ENCODE measurements at regions not wholly inside any gene's neighbourhood (a gene's known extent, or its start where the extent isn't known, plus 50 kb on each side); places are given as distances from the start of the nearest gene placed in this dataset.

DNA sequence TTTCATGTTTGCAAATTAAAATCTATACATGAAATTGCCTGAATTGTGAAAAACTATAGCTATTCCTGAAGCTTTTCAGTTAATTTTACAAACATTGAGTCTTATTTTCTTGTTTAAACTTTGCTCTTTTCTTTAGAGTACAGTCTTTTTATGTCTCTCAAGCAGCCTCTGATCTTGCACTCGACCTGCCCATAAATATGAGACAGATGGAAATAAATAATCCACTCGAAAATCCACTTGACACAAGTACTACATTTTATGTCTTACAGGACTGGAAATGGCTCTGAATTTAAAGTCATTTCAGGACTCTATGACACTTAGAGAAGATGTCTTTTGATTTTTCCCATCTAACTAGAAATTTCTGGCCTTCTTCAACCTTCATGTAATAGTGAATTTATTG, 283.8 kb downstream of the USP25 start:
- DNase-seq (ENCODE audit: low read depth), result no peak

DNA sequence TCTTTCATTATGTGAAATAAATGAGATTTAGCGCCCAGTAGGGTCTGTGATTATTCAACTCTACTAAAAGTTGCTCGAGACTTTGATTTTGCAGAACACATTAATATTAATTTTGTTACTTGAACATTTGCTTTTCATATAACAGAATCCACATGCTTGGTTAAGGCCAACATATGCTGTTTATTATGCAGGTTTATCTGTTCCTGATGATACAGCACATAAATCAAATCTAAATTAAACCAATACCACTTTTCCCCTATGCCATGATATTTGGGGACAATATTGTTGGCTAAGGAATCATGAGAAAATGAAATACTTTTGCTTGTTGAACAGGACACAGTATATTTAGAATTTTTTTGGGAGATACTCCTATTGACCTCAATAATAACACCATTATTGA, 291.1 kb downstream of the USP25 start:
- DNase-seq (ENCODE audit: low read depth), result no peak

DNA sequence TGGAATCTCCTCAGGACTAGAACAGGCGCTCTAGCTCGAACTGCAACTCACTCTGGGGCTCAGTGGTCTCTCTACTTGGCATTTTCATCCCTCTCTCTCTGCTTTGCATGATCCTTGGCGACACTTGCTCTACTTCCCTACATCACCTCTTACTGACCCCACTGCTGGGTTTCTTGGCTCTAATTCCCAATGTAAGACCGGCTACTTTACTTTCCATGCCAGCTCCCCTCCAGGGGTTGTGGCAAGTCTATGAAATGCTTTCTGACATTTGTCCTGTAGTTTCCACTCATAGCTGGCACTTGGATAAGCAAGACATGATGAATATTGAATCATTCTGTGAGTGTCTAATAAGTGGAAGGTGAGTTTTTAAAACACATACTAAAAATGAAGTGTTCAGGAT, 292.3 kb downstream of the USP25 start:
- DNase-seq (ENCODE audit: low read depth), result no peak

DNA sequence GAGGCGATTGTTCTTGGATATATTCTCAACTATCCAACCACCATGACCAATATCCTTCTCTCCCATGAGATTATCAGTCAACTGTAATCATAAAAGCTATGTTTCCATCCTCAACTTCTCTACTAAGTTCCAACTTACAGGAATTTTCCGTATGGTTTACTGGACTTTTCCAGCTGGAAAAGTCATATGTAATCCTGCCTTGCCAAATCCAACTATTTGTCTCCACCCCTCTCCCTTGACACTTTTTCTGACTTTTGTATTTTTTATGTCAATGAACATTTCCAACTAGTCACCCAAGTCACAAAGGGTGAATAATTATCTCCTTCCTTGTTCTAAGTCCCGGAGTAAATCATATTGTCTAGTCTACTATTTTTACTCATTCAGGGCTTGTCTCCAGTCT, 293.1 kb downstream of the USP25 start:
- no peak for DNase-seq (ENCODE audit: low read depth)

- no peak for DNase-seq (ENCODE audit: low read depth)
Measured at GRCh38 chr21:16028142-16028541, 298.4 kb downstream of the USP25 start.

DNA sequence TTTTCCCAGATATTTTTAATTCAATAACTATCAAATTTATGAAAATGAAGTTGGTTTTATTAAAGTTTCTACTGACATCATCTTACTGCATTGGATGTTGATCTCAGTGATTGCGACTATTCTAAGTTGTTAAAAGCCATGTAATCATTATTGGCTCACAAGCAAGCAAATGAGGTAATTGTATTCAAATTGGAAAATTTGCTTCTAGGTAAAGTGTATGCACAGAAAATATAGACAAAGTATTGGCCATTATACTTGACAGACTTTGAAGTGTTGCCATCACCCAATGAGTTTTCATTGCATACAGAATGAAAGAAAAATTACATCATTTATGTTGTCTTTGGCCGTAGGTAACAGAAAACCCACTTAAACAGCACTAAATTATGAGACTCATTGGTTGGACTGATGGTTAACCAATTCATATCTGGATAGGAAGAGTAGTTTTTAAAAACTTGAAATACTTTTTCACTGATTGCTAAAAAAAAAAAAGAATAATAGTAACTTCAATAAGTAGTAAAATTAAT, 299.2 kb downstream of the USP25 start:
- DNase-seq (ENCODE audit: low read depth), result no peak

DNA sequence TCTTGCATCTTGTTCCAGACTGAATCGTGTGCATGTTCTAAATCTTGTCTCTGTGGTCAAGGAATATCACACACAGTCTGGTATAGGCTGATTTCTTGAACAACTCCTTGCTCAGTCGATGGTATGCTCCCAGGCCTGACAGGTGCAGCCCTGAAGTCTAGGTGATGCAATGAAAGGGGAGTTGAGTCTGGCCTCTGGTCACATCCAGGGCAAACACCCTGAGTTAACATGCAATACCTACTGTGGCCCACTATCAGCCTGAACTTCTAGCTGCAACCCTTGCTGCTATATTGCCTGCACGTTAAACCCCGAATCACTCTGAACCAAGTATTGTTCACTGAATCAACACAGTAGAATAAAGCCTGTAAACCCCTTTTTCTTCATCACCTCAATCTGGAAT, 303.4 kb downstream of the USP25 start:
- DNase-seq (ENCODE audit: low read depth), result no peak

DNA sequence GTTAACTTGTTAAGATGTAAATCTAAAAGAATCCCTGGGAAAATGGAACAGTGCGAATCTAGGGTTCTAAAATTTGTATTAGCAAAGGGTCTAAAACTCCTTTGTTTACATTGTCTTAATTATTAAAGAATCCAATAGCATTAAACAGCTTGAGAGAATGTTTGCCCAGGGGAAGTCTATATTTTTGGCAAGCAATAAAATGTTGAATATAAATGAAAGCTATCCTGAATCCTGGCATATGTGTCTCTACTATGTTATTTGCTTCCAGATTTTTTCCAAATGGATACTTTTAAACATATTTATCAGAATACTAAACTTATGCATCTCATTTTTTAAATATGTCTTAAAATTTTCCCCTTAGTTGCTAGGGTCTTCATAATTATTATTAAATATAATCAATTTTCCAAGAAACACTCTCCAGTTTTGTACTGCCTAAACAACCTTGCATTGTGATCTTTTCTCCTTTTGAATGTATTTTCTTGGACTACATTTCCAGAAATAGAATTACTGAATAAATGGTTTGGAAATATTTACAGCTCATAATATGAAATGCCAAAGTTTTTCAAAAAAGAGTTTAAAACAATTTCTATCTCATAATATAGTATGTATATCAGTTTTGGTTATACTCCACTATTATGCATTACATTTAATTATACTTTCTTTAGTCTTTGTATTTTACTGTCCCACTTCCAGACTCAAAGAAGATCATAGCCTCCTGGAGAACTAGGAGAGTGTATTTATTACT, 304.8 kb downstream of the USP25 start:
- no peak for DNase-seq (ENCODE audit: low read depth)

DNA sequence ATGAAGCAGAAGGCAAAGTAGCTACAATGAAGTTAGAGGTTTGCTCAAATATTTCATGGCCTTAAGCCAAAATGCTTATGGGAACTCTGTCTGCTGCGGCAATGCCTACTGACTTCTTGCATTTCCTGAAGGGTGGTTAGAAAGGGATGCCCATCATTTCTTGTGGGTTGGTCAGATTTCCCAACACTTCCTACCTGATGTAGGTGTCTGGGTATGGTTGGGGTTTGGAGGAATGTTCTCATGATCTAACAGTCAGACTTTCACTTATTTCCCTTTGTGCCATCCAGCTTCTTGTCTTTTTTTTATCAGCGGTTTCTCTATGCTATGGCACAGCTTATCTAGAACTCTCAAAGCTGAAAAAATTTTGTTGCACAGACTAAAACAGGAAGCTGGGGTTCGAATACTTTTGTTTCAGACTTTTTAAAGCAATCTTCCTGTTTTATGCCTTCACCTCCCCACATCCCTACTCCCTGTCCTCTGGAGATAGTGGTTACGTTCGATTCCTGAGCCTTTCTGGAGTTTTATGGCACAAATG, 307.7 kb downstream of the USP25 start:
- DNase-seq (ENCODE audit: low read depth), result no peak

GRCh38 chr21:16040601-16041000, 310.8 kb downstream of the USP25 start:
- DNase-seq (ENCODE audit: low read depth), result peak; percentile 45

DNA sequence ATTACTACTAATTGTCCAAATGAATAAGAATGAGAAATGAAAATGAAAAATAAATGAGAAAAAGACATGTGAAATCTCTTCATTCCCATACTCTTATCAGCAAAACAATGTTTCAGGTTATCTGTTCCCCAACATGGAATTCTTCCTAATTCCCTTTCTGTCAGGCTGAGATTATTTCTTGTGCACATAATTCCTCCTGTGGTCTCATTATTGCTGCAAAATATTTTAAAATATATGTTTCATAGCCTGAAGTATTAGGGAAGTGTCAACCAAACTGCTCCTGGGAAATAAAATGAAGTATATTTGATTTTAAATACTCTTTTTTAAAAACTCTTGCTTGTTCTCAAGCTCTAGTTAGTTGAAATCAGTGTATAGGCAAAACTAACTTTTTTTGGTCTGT, 314.9 kb downstream of the USP25 start:
- no peak for DNase-seq (ENCODE audit: low read depth)

GRCh38 chr21:16046656-16047330, 317.0 kb downstream of the USP25 start:
- DNase-seq (ENCODE audit: low read depth), result peak; percentile 39

DNA sequence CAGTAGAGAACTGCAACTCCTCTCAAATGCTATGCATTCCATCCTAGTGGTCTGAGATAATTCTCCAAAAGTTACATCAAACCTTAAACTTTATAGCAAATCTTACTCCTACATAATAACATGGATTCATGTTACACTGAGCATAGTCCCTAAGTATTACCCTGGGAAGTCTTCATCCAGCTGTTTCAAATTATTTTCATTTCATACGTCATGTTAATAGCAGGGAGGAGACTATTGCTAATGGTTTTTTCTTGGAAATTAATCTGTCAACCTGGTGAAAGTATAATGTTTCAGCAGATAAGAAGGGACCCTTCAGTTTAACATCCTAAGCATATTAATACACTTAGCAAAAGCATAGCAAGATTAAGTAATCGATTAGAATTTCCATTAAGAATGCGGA, 318.1 kb downstream of the USP25 start:
- DNase-seq (ENCODE audit: low read depth), result peak; percentile 18

GRCh38 chr21:16055014-16055413, 325.2 kb downstream of the USP25 start:
- DNase-seq (ENCODE audit: low read depth), result no peak

DNA sequence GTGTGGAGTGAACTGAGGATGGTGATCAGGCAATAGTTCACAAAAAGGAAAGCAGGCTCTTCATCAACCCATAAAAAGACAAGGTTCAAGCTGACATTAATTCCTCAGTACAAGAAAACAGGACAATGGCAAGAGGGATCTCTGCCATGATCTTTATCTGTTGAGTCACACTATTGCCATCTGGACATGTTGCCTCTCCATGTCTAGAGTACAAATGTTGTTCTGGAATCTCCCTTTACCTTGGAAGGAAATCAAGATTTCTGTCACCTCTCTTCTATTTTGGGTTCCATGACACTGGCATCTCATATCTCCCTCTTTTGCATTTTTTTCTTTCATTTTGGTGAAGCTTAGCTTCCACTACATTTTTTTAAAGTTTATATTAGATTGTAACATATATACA, 329.1 kb downstream of the USP25 start:
- peak; percentile 18 for DNase-seq (ENCODE audit: low read depth)

DNA sequence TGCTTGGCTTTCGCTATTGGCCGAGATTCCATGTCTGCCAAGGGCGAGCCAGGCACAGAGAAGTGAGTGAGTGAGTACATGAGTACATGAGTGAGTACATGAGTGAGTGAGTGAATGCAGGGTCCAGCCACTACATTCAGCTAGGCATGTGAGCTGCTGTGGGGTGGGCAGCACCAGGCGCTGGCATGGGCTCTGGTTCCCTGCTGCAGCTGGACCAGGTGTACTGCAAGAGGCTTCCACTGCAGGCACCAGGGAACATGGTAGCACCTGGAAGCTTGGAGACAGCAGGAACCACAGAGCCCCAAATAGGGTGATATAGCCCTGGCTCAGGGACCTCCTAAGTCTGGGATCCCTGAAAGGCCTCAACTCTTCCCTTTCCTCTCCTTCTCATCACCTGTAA, 330.2 kb downstream of the USP25 start:
- DNase-seq (ENCODE audit: low read depth), result no peak

GRCh38 chr21:16061194-16061593, 331.4 kb downstream of the USP25 start:
- no peak for DNase-seq (ENCODE audit: low read depth)

DNA sequence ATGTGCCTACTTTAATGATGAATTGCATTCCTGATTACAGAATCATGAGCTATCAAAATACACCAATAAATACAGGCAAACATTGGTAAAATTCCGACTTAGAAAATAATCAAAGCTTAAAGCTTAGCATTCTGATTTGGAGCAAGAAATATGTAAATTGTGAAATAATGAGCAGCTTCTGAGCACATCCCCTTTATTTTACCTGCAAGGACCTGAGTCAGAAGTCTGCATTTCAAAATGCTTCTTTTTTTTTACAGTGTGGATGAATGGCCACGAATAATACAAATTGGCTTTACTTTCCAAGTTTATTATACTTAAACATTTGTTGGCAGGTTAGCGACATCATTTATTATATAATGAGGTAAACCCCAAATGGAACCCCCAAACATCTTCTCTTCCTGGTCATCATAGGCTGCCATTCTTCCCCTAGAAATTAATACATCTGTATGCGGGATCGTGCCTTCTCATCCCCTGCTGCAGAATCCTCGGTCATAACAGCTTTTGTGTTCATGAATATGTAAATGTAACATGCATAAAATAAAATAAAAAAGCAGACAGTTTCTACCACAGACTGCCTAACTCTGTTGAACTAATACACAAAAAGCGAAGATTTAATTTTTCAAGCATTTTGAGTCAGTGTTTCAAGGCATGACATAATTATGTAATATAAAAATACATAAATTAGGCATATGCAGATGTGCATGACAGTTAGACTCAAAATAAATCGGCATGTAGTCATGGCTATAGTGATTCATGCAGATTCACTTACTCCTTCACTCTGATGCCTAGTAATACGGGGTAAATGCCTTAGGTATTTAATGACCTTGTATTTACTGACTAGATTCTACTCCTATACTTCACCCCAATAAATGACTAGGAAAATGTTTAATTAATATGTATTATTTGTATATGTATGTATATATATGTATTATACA, 339.7 kb downstream of the USP25 start:
- no peak for DNase-seq (ENCODE audit: low read depth)

- no peak for DNase-seq (ENCODE audit: low read depth)
Measured at GRCh38 chr21:16070207-16070651, 340.4 kb downstream of the USP25 start.

DNA sequence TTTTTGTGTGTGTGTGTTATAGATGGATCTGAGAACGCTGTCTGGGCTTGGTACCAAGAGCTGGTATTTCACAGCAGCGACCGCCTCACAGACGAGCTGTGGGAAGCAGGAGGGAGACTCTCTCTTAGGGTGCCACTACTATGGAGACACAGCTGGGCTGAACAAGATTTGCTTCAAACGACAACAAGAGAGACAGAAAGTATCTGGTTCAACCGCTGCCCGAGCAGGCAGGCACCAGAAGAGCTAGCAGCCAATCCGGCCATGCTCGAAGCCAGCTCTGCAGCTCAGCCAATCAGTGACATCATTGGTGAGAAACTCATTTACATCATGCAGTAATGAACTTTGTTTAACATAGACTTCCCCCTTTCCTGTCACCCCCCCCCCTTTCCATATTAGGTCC, 341.3 kb downstream of the USP25 start:
- DNase-seq (ENCODE audit: low read depth), result peak; percentile 6

GRCh38 chr21:16071761-16072160, 342.0 kb downstream of the USP25 start:
- no peak for DNase-seq (ENCODE audit: low read depth)

DNA sequence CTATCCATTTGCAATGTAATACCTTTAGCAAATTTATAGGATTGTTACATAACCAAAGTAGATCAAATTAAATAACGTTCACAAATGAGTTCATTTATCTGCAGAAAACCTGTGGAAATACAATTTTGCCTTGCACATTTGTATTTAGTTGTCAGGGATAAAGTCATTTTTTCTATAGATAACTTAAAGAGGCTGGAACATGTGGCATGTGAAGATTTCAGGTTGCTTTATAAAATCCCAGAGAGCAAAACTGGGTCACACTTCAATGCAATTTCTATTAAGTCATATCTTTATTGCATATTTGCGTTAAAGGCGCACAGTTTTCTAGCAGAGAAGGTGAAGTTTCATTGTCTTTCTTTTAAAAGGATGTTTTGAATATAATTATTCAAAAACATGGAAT, 342.4 kb downstream of the USP25 start:
- no peak for DNase-seq (ENCODE audit: low read depth)
